Calu3 (cell line): ENCODE measurements at regions not wholly inside any gene's neighbourhood (a gene's known extent, or its start where the extent isn't known, plus 50 kb on each side); places are given as distances from the start of the nearest gene placed in this dataset.

Experiments used
- BruUV-seq: library from RNA; stranded (reverse); fragments of 400-500 nt; replicated peaks from 2 replicates; lab custom pipeline; 2021; lab: Mats Ljungman, UMichigan
- CTCF ChIA-PET: fragments of 300-600 bp; sonication (Branson Sonifier 250); formaldehyde crosslinking; loops from one replicate; lab custom pipeline; 2022; ENCODE audit warnings: antibody characterized with exemption; lab: Charles Lee
- DNase-seq: peaks from one replicate; pipeline ENCODE4 v3.0.0; 2022
- H3K27ac Mint-ChIP-seq: one replicate; pipeline ENCODE4 v1.8.0; 2022; ENCODE audit warnings: mixed read lengths; ENCODE audit not compliant: unreplicated experiment
- H3K27me3 Mint-ChIP-seq: one replicate; pipeline ENCODE4 v1.8.0; 2022; ENCODE audit warnings: mixed read lengths; ENCODE audit not compliant: unreplicated experiment
- H3K36me3 Mint-ChIP-seq: one replicate; pipeline ENCODE4 v1.8.0; 2022; ENCODE audit warnings: mild to moderate bottlenecking, moderate library complexity, mixed read lengths; ENCODE audit not compliant: insufficient read depth, unreplicated experiment
- H3K4me1 Mint-ChIP-seq: one replicate; pipeline ENCODE4 v1.8.0; 2022; ENCODE audit warnings: mild to moderate bottlenecking, low read depth, mixed read lengths; ENCODE audit not compliant: unreplicated experiment
- H3K4me3 Mint-ChIP-seq: one replicate; pipeline ENCODE4 v1.8.0; 2022; ENCODE audit warnings: mild to moderate bottlenecking, low read depth, moderate library complexity, mixed read lengths; ENCODE audit not compliant: unreplicated experiment
- H3K9me3 Mint-ChIP-seq: one replicate; pipeline ENCODE4 v1.8.0; 2022; ENCODE audit warnings: low read depth, mixed read lengths; ENCODE audit not compliant: unreplicated experiment
- CTCF ChIP-seq: fragments of 200-600 bp; IDR thresholded peaks from one replicate; pipeline ENCODE4 v1.8.0; 2022; ENCODE audit warnings: antibody characterized with exemption; ENCODE audit not compliant: unreplicated experiment
- intact Hi-C: fragments of 100-400 bp; cut with micrococcal nuclease; formaldehyde crosslinking; loops from one replicate; pipeline ENCODE4 v1.10.0; 2022; ENCODE audit not compliant: unreplicated experiment

- intact Hi-C loops = no loop called here
- peaks cover 6% of the 10 kb centered on the region for H3K9me3 Mint-ChIP-seq
- H3K36me3 Mint-ChIP-seq = no peaks in the 10 kb centered on the region
- H3K4me1 Mint-ChIP-seq = no peaks in the 10 kb centered on the region
- CTCF ChIA-PET = no interaction called here
- H3K27ac Mint-ChIP-seq = no peak overlapping the region
- no peak for TF ChIP-seq CTCF
- H3K4me3 Mint-ChIP-seq = no peak overlapping the region
- DNase-seq = no peak
- no peaks in the 10 kb centered on the region for H3K27me3 Mint-ChIP-seq
- BruUV-seq = no TSS peak
Observed at GRCh38 chrX:96147681-96148080, 537.0 kb upstream of the DIAPH2 start.

- intact Hi-C loops = no loop called here
- TF ChIP-seq CTCF = no peak
- no peak for DNase-seq
- Mint-ChIP-seq H3K27ac (no peak overlapping the region), H3K9me3 (no peaks in the 10 kb centered on the region), H3K4me3 (no peak overlapping the region), H3K27me3 (no peaks in the 10 kb centered on the region), H3K36me3 (no peaks in the 10 kb centered on the region), H3K4me1 (no peaks in the 10 kb centered on the region)
- BruUV-seq = no TSS peak
- CTCF ChIA-PET = no interaction called here
Observed at GRCh38 chrX:96170626-96171025, 514.0 kb upstream of the DIAPH2 start.

GRCh38 chrX:96176921-96177320 is 507.7 kb upstream of the DIAPH2 start:
- no peak overlapping the region for H3K27ac Mint-ChIP-seq
- no peak for TF ChIP-seq CTCF
- no peaks in the 10 kb centered on the region for H3K27me3 Mint-ChIP-seq
- no peak for DNase-seq
- CTCF ChIA-PET = no interaction called here
- no TSS peak for BruUV-seq
- no peaks in the 10 kb centered on the region for H3K4me1 Mint-ChIP-seq
- intact Hi-C loops = no loop called here
- no peak overlapping the region for H3K4me3 Mint-ChIP-seq
- no peaks in the 10 kb centered on the region for H3K36me3 Mint-ChIP-seq
- no peaks in the 10 kb centered on the region for H3K9me3 Mint-ChIP-seq

- H3K36me3 Mint-ChIP-seq = no peaks in the 10 kb centered on the region
- H3K27ac Mint-ChIP-seq = no peak overlapping the region
- no peak for DNase-seq
- peaks cover 3% of the 10 kb centered on the region for H3K9me3 Mint-ChIP-seq
- CTCF ChIA-PET = no interaction called here
- H3K27me3 Mint-ChIP-seq = peaks cover 8% of the 10 kb centered on the region
- intact Hi-C loops = loop anchor here (1.0 kb wide), 1 partner anchor 416 kb away; no protein-coding TSS in a partner anchor
- no peak for TF ChIP-seq CTCF
- no peaks in the 10 kb centered on the region for H3K4me1 Mint-ChIP-seq
- BruUV-seq = no TSS peak
- no peak overlapping the region for H3K4me3 Mint-ChIP-seq
Observed at GRCh38 chrX:96181605-96182004, 503.0 kb upstream of the DIAPH2 start.
